NCI-H526 treated with DMSO at 0.1 percent for 48 hours (cell line): ENCODE measurements at regions not wholly inside any gene's neighbourhood (a gene's known extent, or its start where the extent isn't known, plus 50 kb on each side); places are given as distances from the start of the nearest gene placed in this dataset.
A peak's percentile ranks its signal among the peaks of the same experiment; 100 is the strongest.

Experiments used
- DNase-seq: peaks from one replicate; lab custom pipeline; 2025; lab: John Stamatoyannopoulos, UW

DNA sequence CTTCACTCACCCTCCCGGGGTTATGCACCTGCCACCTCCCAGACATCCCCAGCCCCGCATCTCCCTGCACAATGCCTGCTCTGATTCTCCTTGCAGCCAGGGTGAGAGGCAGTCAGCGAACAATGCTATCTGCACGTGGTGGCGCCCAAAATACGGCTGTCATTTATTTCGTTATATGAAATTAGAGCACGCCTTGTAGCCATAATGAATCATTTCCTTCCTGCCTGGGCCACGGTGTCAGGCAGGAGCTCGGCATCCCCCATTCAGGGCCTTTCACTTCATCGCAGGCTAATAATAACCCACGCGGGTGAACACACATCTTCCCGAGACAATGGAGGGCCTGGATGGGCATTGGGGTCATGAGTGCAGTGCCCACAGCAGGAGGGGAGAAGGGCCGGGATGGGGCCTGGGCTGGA, 143.8 kb upstream of the ZNF507 start:
- DNase-seq = no peak

DNA sequence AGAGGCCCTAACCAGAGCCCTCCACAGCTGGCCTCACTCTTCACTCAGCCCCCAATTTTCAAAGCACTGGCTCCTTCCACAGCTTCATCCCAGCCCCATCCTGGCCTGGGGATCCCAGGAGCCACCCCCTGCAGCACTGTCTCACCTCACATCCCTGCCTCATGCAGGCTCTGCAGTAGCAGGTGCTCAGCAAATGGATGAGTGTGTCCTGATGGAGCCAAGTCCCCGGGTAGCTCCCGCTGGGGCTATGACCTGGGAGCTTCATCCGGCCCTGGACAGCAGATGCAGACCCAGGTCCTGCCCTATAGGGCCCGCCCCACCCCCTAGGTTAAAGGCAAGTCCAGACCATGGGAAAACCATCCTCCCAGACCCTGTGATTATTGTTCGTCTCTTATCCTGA, 143.2 kb upstream of the ZNF507 start:
- no peak for DNase-seq

DNA sequence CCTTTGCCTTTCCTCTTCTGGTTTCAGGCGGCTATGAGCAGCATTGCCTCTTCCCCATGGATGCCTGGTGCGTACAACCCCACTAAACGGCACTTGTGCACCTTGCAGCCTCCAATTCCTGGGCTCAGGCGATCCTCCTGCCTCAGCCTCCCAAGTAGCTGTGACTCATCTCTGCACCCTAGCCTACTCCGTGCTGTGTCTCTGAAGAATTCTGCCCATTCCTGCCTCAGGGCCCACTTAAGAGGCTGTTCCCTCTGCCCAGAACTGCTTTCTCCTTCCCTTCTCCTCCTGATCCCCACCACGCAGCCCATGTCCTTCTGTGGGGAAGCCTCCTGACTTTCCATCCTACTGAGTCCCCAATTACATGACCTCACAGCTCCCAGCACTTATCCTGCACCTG, 142.2 kb upstream of the ZNF507 start:
- DNase-seq = no peak

DNA sequence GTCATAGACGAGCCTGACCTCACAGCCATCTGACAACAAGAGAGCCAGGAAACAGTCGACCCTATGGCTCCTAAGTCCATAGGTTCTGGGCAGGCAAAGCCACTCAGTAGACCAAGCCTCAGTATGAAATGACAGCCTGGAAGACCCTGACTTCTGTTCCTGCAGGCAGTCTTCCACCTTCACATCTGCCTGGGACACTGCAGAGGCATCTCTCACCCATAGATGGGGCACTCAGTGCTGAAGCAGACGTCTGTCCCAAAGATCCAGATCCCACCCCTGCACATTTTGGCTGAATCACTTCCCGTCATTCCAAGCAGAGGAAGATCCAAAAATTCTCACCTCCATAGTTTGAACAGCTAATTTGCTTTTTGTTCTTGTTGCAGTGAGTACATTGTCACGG, 139.3 kb upstream of the ZNF507 start:
- no peak for DNase-seq

DNA sequence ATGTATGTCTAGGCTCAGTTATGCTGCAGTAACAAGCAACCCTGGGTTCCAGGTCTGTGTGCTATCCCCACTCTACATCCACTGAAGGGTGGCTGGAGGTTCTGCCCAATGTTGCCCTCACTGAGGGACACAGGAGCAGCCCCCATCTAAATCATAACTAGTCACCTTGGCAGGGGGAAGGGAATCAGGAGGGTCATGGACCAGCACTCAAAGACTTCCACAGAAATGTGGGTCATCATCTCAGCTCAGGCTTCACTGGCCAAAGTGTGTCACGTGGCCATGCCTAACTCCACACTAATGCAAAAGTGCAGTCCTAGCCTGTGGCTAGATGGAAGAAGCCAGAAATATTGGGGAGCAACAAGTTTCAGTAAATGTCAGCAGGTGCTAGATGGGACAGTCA, 137.3 kb upstream of the ZNF507 start:
- DNase-seq = no peak

DNA sequence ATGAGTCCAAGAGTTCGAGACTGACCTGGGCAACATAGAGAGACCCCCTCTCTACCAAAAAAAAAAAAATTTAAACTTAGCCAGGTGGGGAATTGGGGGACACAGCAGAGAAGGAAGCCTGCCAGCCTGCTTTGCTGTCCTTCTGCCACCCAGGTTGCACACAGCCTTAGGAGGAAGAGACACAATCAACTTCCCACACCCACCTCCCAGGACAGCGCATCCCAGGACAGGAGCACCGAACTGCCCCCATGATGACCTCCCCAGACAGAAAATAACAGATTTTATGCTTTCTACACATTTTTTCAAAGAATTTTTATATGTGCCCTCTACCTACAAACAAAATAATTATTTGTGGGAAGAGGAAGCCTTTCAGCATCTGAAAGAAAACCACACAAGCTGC, 126.0 kb upstream of the ZNF507 start:
- DNase-seq = no peak

DNA sequence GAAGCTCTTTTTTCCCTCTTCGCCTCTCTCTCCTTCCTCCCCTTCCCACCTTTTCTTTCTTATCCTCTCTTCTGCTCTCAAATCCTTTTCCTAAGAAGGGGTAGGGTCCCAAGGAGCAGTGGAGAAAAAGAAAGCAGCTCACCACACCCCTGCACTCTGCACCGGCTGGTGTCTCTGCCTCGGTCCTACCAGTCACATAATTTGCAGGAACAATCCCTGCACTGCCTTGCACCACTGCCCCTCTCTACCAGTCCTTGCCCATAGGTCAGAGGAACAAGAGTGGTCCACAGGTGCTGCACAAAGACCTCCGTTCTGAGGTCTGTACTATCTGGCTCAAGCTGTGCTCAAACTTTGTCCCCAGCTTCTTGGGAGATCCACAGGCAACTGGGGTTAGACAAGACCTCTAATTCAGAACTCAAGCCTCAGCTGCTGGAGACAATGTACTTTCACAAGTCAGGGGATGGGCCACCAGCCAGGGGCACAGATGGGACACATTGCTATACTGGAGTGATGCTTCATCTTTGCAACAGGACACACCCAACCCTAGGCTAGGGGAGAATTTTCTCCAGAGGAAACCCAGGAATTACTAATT, 125.4 kb upstream of the ZNF507 start:
- no peak for DNase-seq

DNA sequence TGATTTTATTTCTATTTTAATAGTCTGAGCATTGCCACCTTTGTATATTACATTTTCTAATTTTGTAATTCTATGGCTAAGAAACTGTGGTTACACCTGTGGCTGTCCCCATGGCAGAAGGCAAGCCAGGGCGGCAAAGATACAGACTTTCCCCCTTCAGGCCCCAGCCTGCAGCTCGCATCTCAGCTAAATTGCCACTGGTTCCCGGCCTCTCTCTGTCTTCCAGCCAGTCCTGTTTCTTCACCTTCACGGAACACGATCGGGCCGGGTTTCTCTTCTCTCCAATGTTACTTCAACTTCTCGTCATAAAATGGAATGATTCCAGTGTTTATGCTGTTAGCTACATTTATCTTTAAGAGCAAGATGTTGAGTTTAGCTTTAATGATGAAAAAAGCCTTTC, 124.5 kb upstream of the ZNF507 start:
- no peak for DNase-seq

DNA sequence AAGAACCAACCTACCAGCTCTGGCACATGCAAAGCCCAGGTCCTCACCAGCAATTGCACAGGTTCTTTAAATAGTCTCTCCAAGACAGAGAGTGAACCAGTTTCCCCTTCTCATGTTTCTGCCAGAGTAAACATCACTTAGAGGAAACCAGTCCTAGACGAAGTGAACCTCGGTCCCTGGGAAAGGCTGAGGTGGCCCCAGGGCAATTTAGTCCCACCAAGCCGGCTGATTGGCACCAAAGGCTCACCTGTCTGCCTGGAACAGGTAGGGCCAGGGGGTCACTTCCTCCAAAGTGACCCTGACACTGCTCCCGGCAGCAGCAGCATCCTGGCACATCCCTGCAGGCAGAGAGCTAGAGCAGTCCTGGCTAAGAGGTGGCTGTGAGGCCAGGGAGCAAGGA, 122.9 kb upstream of the ZNF507 start:
- no peak for DNase-seq

DNA sequence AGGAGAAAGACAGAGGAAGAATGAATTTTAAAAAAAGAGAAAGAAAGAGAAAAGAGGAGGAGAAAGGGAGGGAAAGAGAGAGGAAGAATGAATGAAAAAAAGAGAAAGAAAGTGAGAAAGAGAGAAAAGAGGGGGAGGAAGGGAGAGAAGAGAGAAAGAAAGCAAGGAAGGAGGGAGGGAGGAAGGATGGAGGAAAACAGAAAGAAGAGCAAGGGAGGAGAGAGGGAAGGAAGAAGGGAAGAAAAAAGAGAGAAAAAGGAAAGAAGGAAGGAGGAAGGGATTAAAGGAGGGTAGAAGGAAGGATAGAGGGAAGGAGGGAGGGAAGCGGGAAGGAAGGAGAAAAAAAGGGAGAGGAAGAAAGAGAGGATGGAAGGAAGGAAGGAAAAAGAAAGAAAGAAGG, 122.3 kb upstream of the ZNF507 start:
- no peak for DNase-seq

DNA sequence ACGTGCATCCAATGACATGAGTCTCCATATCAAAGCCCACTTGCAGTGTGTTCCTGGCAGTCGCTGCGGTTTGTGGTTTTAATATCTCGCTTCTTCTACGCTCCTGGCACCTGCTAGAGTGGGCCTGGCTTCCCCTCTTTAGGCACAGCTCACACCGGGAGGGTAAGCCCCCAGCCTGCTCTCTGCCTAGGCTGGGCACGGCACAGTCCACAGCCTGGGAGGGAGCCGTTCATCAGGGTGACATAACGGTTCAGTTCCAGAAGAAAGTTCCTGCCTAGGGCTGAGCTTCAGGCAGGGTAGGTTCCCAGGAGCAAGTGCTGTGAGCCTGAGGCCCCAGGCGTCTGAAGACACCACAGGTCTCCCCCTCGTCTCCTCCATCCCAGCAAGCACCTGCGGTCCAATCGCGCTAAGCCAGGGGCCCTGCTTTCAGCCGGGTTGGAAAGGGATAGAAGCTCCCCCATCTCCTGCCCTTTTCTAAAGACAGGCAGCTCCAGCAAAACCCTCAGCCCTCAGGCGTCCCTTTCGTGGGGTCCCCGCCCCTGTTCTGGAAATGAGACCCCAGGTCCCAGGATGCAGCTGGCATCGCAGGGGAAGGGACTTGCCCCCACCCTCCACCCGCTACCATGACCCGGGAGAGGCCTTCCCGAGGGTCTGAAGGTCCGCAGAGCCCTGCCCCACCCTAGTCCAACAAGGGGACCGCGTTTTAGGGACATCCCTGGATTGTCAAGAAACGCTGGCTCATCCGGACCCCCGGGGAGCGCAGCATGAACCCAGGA, 121.6 kb upstream of the ZNF507 start:
- no peak for DNase-seq

DNA sequence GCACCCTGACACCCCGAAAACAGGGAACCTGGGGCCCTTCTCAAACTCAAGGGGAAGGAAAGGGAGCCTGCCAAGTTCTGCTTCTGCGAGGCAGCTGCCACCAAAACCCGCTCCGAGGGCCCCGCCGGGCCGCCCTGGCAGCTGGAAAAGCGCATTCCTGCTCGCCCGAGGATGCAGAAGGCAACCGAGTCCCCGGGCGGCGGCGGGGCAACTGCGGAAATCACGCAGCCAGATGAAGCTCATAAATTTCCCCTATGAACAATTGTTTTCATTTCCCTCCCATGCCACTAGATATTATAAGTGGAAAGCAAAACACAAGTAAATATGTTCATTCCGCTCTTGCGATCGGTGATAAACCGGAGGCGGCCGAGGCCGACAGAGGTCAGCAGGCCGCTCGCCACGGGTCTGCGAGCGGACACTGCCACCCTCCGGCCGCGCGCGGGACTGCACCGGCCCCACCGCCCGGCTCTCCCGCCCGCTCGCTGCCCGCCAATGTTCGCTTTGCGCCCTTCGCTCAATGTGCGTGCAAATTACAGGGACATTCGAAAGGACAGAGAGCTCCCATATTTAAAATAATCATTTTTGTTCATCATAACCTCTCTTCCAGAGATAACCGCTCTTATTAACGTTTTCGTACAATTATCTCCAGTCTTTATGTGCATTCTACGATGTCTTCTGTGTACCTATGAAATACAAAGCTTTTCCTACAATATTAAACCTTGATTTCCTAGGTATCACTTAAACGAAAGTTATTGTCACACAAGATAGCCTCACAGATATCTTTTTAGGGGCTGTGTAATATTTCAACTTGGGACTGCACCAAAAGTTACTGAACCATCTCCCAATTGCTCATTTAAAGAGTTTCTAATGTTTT, 120.8 kb upstream of the ZNF507 start:
- peak; percentile 46 for DNase-seq

DNA sequence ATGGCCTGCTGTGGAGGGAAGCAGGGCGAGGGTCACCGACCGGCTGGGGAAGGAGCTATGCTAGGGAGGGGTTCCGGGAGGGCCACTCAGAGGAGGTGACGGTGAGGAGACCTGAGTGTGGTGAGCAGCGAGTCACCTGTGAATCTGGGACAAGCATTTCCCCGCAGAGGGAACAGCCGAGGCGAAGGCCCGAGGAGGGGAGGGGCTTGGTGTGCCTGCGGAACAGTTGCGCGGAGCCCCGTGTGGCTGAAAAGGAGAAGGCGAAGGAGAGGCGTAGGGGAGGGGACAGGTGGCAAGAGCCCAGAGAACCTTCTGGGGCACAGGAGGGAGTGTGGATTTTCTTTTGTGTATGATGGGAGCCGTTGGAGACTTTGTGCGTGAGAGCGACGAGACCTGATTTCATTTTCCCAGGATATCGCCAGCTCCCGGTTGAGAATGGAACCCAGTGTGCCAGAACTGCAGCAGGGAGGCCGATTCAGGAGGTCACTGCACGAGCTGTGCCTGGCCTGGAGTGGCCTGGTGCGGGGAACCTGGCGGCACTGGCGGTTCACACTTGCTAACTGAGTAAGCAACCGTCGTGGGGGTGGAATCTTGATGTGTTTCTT, 117.7 kb upstream of the ZNF507 start:
- no peak for DNase-seq

DNA sequence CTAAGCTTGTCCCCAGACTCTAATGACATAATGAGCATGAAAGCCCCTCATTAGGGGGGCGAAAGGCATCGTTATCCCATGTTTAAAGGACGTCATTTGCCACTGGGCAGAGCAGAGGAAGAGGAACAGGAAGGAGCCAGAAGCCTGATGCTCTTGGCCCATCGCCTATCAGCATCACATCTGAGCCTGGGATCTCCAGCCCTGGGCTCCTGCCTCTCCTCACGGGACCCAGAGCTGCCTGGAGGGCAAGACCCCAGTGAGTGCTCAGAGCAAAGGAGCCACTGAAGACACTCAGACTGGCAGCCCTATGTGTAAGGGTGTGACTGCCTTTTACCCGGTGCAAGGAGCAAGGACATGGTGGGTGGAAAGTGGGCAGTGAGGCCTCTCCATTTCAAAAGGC, 115.0 kb upstream of the ZNF507 start:
- no peak for DNase-seq

DNA sequence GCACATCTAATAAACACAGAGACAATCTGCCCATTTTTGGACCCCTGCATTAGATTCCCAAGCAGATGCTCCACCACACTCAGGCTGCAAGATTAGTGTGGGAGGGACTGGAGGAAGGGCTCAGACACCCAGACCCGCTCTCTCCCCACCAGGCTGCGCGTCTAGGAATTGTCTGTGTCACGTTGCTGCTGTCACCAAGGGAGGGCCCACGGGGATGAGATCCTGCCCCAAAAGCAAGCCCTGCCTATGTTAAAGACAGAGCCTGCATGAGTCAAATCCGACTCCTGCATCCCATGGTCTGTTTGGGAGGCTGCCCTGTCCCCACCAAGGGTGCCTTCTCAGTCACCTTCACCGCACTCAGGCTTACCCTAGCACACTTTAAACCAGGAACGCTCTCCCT, 114.4 kb upstream of the ZNF507 start:
- DNase-seq = no peak

DNA sequence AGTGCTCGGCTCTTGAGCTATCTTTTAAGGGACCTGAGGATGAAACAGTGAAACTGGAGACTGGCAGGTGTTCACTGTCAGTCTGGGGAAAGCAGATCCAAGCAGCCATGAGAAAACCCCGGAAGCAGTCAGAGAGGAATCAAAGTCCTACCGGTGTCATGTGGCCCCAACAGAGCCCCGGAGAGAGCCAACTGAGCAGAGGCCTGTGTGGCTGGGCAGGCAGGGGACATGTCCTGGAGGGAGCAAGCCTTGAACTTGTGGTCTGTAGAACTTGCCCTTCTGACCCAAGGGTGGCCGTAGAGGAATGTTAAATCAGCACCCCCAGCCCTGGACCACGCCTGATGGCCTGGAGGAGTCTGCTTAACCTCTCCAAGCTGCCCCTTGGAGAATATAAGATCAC, 113.7 kb upstream of the ZNF507 start:
- DNase-seq = no peak

DNA sequence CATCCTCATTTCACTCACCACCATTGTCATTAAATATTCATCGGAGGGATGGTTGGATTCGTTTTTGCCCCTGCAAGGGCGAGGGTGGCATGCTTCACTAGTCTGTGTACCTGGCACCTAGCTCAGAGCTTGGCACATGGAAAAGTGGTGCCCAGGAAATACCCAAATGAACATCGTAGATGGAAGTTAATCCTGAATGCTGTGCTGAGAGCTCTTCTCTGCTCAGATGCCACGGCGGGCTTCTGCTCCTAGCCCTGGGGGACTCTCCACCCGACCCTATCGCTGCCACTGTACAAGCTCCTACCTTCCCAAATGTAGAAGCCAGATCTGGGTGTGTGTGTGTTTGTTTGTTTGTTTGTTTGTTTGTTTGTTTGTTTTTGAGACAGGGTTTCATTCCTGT, 113.0 kb upstream of the ZNF507 start:
- DNase-seq = no peak

DNA sequence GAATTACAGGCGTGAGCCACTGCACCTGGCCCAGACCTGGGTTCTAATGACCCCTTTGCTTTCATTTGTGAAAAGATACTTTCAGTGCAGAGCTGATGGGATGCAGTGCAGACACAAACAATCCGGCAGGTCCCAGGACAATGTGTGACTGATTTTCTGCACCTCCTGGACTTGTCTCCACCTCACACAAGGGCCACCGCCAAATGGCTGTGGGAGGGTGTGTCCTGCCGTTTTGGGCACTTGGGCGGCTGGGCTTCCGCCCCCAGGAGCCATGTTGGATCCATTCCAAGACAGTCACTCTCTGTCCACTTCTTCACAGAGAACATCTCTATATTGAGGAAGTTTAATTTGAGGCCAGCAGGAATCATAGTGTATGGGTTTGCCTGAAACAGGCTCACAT, 112.3 kb upstream of the ZNF507 start:
- DNase-seq = no peak

DNA sequence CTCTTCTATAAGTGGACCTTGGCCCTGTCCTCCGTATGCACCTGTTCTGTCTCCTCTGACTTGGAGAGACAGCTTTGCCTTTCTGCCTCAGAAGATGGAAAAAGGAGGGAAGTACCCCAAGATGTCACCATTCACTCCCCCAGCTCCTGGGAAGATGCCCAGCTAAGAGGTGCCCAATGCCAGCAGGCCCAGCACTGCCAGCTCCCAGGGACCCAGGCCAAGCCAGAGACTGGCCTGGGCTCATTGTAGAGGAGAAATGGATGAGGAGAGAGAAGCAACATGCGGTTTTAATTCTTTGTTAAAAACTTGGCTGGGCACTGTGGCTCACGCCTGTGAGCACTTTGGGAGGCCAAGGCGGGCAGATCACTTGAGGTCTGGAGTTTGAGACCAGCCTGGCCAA, 111.5 kb upstream of the ZNF507 start:
- no peak for DNase-seq

DNA sequence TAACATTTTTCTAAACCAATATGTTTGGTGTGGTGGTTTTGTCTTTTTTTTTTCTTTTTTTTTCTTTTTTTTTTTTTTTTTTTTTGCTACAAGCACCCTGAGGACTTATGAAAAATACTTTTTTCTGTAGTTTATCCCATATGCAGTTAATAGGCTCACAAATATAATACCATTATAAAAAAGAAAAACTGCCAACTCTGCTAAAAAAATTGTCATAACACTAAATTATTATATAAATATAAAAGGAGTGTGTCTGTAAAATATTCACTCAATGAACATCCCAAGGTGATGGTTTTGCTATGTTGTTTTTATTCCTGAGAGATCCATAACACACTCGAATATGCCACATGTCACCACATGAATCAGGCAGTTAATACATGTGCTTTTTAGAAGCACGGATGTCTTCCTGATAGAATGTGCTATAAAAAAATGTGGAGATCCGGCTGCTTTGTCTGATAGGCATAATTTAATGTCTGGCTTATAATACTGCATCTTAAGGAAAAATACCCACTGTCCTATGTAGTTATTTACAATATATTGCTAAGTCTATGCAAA, 110.7 kb upstream of the ZNF507 start:
- no peak for DNase-seq

DNA sequence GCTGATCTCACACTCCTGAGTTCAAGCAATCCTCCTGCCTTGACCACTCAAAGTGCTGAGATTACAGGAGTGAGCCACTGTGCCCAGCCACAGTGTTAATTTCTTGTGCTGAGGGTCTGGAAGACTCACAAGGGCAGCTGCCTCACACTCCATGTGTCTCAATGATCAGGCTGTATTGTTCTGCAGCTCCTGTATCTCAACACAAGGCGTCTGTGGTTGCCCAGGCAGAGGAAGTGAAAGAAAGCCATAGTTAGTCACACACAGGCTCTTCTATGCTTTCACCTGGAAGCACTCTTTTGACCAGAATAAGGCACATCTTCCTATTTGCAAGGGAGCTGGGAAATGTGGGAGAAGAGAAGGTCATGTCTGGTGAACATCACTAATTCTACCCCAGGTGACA, 107.3 kb upstream of the ZNF507 start:
- DNase-seq = no peak

DNA sequence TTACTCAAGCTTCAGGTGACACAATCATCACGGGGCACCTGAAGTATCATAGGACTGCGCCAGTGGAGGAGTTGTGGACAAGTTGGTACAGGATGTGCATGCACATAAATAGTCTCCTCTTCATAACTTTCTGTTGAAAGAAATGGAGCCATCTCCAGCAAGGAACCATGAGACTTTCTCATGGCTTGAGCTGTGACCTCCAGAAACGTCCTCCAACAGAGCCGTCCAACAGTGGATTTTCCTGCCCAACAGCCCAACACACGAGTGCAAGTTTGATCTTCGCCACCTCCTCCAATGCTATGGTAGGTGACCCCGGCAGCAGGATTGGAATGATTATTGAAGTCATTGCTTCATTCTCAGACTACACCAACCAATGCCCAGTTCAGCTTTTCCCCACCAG, 105.1 kb upstream of the ZNF507 start:
- no peak for DNase-seq
